Ammon's horn (tissue), 1 donor: ENCODE measurements at regions not wholly inside any gene's neighbourhood (a gene's known extent, or its start where the extent isn't known, plus 50 kb on each side); places are given as distances from the start of the nearest gene placed in this dataset.
"Not testable (repeated sequence)": the region's sequence is repeated elsewhere in the genome, so short reads cannot be mapped to it uniquely, and the experiment has no call there.

ENCODE experiments used
- DNase-seq: peaks from one replicate; pipeline ENCODE4 v3.0.0-alpha.2; 2016; ENCODE audit warnings: low spot score

- not testable (repeated sequence) for DNase-seq
Observed at GRCh38 chr21:31819692-31820091, 53.1 kb upstream of the HUNK start.

GRCh38 chr21:31814356-31814755 is 58.5 kb upstream of the HUNK start:
- not testable (repeated sequence) for DNase-seq

- DNase-seq: no peak
Observed at GRCh38 chr21:31813862-31814261, 59.0 kb upstream of the HUNK start.

GRCh38 chr21:31804008-31804394 is 68.8 kb upstream of the HUNK start:
- DNase-seq: no peak

GRCh38 chr21:31803039-31804007 is 69.5 kb upstream of the HUNK start:
- DNase-seq: no peak

GRCh38 chr21:31802331-31802730 is 70.4 kb upstream of the SCAF4 start:
- no peak for DNase-seq

GRCh38 chr21:31801551-31802219 is 69.8 kb upstream of the SCAF4 start:
- DNase-seq: no peak

GRCh38 chr21:31798842-31799704 is 67.2 kb upstream of the SCAF4 start:
- DNase-seq: no peak

- no peak for DNase-seq
Observed at GRCh38 chr21:31795992-31796391, 64.1 kb upstream of the SCAF4 start.

- not testable (repeated sequence) for DNase-seq
Observed at GRCh38 chr21:31790420-31790819, 58.5 kb upstream of the SCAF4 start.

- no peak for DNase-seq
Observed at GRCh38 chr21:31788581-31788980, 56.7 kb upstream of the SCAF4 start.

GRCh38 chr21:31787691-31788090 is 55.8 kb upstream of the SCAF4 start:
- not testable (repeated sequence) for DNase-seq

- no peak for DNase-seq
Observed at GRCh38 chr21:31786164-31786920, 54.4 kb upstream of the SCAF4 start.

GRCh38 chr21:31785237-31786163 is 53.6 kb upstream of the SCAF4 start:
- peak; percentile 90 for DNase-seq

- peak; percentile 54 for DNase-seq
Observed at GRCh38 chr21:31781737-31782136, 49.8 kb upstream of the SCAF4 start.
